AML-193 (cell line): ENCODE measurements at regions not wholly inside any gene's neighbourhood (a gene's known extent, or its start where the extent isn't known, plus 50 kb on each side); places are given as distances from the start of the nearest gene placed in this dataset.

Source experiments
- DNase-seq, 2 experiments: peaks; one replicate each; lab custom pipeline; 2025; lab: John Stamatoyannopoulos, UW

DNA sequence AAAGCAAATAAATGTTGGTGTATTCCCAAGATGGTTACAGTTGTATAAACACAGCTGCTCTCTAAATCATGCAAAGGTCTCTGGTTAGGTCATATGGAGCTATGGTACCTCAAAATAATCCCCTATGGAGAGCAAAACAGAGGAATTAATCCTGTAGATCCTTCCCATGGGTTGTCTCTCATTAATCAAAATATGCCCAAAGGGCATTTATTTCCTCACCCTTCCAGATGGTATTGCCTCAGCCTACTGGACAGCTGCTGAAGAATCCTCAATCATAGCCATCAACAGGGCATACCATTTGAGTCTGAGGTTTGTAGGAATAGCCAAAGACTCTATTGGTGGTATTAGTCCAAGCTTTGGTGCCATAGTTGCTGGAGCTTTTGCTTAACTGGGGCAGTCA, 360.9 kb downstream of the RPL10L start:
- DNase-seq, result no peak

DNA sequence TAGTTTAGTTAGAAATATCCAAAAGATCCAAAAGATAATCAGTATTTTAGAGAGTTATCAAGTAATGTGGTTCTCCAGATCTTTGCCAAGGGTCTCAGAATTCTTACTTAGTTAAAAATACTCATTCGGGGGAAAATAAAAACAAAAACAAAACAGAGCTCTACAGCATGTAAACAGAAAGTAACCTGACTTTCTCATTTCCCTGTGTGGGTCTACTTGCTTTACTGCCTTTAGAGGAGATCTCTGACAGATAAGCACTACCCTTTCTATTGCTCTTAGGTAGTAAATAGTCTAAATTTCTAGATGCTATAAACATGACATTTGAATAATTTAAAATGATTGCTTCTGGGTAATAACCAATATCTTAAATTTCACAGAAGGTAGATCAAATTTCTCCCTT, 371.8 kb downstream of the RPL10L start:
- no peak for DNase-seq

DNA sequence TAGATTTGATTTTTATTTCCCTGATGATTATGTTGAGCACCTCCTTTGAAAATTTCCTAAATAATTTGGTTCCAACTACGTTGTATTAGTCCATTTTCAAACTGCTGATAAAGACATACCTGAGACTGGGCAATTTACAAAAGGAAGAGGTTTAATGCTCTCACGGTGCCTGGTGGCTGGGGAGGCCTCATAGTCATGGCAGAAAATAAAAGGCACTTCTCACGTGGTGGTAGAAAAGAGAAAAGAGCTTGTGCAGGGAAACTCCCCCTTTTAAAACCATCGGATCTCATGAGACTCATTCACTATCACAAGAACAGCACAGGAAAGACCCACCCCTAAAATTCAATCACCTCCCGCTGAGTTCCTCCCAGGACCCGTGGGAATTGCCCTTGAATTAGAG, 372.3 kb downstream of the RPL10L start:
- no peak for DNase-seq

DNA sequence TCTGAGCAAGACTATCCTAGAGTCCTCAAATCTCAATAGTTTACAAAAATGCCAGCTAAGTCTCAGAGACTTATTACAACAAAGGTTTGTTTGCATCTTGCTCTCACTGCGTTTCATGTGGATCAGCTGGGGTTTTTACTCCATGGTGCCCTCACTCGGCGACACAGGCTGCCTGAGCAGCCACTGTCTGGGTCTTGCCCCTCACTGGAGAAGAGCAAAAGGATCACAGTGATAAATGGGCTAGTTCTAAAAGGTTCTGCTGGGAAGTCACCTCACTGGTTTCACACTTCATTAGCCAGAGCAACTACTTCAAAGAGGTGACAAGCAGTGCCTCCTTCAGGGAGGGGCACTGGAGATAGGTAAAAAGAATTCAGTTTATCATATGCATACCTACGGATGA, 392.0 kb downstream of the RPL10L start:
- DNase-seq, result no peak

DNA sequence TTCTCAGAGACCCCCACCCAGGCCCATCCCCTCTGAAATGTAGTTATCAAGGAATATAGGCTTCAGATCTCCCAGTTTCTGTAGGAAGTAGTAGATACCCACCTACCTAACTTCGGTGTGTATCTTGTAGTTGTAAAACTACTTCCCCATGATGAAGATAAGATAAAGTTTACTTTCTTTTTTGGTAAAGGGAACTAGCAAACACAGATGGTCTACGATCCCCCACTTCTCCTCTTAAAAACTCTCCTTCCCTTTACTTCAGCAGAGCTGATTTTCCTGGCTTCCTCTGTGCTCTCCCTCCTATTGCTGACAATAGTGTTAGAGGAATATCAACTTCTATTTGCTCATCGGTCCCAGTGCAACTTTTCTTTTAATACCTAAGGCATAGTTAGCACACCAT, 395.2 kb downstream of the RPL10L start:
- DNase-seq, result no peak

DNA sequence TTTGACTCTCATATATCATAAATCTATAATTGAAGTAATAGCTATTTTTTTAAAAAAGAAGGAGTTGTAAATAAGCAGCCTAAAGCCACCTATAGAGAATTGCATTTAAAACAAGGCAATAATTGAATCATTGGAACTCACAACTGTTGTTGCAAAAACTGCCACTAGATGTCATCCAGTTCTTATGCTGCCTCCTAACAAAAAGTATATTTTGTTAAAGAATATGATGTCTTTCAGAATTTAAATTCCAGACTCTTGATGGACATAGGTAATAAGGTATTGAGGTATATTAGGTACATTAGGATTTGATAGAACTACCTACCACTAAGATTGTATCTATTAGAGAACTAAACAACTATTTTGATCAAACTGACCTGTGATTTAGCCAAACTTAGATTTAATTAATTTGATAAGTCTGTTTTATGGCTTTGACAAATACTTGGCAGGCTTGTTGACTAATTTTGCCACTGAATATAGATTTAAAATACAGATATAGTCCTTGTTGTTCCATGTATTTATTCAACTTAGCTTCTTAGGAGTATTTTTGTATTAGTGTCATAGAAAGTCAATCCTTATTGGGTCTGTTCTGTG, 401.4 kb downstream of the RPL10L start:
- peak; percentile 8 to 33 for DNase-seq

DNA sequence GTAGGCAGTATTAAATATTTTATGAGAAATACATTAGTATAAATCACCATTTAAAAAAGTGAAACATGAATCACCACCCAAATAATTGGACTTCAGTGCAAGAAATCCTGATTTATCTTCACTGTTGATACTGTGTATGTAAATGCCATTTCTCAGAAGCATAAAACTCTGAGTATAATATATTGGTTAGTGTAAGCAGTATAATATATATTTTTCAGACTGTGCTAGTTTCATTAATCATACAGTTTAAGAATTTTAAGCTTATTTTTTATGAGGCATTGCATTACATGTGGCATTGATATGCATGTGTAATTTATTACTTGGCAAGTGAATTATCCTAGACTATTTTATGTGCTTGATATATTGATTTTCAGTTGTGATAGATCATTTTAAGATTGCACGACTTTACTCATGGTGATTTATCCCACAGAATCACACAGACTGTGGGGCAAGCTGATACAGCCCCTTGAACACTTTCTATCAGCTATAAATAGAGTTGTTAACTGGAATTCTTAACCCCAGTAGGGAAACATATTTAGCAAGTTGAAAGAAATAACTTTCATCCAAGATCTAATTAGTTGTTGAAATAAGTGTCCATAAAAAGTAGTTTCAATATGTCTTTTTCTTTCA, 403.5 kb downstream of the RPL10L start:
- no peak for DNase-seq

DNA sequence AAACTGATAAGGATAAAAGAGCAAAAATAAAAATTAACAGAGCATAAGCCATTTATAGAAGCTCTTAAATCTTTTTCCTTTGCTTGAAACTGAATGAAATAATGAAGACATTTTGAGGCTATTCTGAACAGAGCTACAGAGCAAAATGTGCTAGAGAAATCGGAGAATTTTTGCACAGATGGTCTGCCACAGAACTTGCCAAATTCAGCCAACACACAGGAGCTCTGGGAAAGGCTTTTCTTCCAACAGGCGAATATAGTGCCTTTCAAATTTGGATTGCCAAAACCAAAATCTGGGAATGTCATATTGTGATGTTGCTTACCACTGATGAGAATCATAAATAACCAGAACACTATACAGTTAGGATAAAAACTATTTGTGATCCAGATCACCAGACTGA, 406.3 kb downstream of the RPL10L start:
- no peak for DNase-seq

DNA sequence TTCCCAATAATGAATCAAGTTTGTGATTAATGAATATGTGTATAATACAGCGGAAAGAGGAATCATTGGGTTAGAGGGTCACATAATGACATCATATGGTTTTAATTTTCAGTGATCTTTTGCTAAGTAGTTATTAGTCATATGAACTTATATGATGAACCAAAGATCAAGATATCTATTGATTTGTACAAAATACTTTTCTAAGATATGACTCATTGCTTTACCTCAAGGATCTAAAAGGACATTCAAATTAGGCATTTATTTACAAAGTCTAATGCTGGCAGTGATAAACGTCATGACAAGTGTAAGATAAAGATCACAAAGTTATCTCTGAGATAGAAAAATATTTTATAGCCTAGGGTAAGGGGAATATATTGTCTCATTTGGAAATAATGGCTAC, 417.8 kb downstream of the RPL10L start:
- DNase-seq, result no peak

DNA sequence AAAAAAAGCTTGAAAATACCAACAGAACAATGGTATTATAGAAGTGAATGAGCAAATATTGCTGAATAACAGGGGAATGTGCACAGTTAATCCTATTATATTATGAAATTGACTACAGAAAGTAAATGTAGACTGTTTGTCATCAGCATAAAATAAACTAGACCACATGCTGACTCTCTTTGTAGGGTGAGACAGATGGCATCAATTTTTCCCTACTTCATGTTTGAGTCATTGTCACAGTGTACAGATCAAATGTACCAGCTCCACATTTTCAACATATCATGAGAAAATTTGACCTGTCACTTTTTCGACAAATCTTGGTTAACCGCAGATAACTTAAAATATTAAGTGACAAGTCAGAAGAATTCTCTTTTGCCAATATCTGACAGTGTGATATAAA, 421.0 kb downstream of the RPL10L start:
- no peak for DNase-seq

DNA sequence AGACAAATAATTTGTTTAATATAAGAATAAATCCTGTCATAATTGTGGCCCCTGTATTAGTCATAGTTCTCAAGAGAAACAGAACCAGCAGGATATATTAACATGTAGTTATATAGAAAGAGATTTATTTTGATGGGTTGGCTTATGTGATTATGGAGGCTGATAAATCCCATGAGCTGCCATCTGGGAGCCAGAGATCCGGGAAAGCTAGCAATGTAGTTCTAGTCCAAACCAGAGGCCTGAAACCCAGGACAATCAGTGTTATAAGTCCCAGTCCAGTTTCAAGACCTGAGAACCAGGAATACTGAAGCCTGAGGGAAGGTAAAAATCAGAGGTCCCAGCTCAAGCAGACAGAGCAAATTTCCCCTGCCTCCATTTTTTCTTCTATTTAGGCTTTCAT, 435.8 kb downstream of the RPL10L start:
- no peak for DNase-seq

DNA sequence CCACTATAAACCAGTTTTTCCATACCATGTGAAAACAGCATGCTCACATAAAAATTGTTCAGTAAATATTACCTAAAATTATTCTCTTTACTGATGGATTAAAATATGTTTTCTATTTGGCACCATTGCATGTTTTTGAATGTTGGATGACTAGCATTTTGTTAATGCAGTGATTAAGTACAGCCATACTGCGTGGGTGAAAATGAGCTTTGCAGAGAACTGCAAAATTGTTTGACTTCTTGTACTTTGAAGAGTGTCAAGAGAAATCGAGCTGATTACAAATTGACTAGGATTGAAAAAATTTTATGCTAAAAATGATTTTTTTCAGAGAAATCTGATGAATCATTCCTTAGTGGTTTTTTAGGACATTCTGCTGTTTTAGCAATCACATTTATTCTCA, 452.9 kb downstream of the RPL10L start:
- no peak for DNase-seq

DNA sequence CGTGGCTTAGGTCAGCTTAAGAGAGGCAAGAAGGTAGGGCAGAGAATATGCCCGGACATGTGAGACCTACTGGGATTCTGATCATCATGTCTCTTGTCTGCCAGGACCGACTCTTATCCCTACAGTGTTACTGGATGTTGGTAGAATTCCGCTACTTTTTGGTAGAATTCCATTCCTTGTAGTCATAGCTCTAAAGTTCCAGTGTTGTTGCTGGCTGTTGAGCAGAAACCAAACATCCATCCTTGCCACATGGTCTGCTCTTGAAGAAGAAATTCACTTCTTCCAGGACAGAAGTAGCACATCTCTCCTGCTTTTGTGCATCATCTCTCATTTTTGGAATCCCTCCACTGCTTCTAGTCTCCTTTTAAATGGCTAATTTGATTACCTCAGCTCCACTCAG, 453.7 kb downstream of the RPL10L start:
- no peak for DNase-seq
